ENCODE measurements at regions not wholly inside any gene's neighbourhood (a gene's known extent, or its start where the extent isn't known, plus 50 kb on each side); places are given as distances from the start of the nearest gene placed in this dataset.

DNA sequence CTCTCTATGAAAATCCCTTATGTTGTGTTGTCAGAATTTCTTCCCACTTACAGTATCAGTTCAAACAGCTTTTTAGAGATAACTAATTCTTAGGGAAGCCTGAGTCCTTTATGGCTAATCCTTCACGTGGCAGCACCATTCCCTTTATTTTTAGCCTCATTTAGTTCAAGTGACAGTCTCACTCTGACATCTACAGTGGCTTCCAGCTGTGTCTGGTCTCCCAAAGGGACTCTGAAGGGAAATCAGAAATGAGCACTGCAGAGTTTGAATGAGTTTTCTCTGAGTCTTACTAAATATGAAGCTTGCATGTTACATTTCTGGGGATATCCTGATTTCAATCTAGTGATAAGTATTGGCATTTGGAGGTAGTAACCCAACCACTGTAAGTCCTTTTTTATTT lies 1104.1 kb downstream of the CDH11 start:
- intact Hi-C loops (cut with DNase I) = no loop called here
- no peak for DNase-seq

DNA sequence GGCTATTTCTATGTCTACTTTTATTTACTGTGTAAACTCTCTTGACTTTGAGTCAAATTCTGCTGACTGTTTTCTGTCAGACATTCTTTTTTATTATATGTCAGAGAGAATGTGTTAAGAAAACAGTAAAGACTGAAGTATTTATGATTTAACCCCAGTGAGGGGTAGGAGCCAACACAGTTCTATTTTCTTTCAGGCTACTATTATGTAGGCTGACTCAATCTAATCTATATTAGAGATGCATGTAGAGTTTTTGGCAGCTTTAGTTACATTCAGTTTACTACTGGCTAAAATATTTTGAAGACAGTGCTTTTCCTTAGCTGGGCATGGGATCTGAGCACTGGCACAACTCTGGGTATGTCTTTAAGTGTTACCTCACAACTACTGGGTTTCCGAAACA lies 1108.0 kb downstream of the CDH11 start:
- DNase-seq = no peak
- intact Hi-C loops (cut with DNase I) = no loop called here

DNA sequence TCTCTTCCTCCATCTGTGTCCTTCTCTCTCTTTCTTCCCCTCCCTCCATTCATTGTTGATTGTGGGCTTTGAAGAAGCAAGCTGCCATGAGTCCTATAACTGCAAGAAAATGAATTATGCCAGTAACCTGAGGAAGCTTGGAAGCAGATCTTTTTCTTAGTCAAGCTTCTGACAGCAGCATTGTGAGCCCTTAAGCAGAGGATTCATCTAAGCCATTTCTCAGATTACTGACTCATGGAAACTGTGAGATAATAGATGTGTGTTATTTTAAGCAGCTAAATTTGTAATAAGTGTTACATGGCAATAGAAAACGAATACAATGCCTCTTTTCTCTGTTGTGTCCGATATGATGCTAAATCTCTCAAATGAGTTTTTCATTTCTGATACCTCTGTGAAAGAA lies 1109.7 kb downstream of the CDH11 start:
- DNase-seq = no peak

DNA sequence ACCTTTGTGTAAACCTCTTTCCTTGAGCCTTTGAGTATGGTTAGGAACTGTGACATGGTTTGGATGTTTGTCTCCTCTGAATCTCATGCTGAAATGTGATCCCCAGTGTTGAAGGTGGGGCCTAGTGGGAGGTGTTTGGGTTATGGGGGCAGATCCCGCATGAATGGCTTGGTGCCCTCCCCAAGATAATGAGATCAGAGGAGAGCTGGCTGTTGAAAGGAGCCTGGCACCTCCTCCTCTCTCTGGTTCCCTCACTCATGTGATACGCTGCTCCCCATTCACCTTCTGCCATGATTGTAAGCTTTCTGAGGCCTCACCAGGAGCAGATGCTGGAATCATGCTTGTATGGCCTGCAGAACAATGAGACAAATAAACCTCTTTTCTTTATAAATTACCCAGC lies 1110.2 kb downstream of the CDH11 start:
- intact Hi-C loops (cut with DNase I) = no loop called here
- DNase-seq = no peak

More for the DNA sequence above, 1109.7 kb downstream of the CDH11 start:
- intact Hi-C loops (cut with DNase I) = no loop called here

DNA sequence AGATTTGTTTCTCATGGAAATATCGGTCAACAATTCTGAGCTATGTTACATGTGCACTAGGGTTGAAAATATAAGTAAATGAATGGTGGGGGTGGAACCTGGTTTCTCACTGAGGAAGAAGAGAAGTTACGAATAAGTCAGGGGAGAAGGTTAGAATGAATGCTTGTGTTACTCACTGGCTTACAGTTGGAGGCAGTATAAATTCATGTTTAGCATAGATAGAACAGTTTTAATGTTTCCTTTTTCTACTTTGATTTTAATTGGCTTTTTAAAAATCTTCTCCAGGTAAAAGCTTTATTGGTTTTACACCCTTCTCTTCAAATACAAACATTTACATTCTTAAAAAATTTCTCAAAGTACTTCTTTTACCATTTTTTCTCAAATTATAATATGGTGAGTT lies 1113.7 kb downstream of the CDH11 start:
- intact Hi-C loops (cut with DNase I) = no loop called here
- DNase-seq = no peak

DNA sequence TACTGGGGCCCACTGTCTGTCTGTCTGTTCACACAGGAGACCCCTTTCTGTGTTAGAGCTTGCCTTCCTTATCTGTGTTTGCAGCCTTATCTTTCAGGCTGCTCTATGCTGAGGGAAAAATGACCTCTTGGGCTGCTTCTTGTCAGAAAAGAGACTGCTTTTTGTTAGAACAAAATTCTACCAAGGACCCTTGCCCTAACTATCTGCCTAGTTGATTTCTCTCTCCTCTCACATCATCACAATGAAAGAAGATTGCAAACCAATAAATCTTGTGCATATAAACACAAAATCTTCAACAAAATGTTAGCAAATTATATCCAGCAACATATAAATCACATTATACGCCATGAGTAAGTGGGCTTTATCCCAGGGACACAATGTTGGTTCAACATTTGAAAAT lies 1117.7 kb downstream of the CDH11 start:
- intact Hi-C loops (cut with DNase I) = no loop called here
- no peak for DNase-seq

DNA sequence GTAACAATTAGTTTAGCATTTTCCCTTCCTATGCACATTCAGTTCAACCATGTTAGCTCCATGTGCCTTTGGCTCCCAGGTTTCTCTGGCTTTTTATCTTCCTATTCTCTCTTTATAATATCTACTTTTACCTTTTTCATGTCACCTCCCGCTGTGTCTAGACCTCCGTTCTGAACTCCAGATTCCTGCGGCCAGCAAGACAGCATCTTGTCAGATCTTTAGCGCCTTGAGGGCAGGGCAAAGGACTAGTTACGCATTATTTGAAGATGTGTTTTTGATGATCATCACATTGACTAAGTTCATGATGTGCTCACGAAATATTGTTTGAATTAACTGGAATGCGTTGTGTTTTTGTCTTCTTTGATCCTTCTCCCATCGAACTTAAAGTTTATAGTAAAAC lies 1126.8 kb downstream of the CDH11 start:
- DNase-seq = no peak
- intact Hi-C loops (cut with DNase I) = no loop called here

DNA sequence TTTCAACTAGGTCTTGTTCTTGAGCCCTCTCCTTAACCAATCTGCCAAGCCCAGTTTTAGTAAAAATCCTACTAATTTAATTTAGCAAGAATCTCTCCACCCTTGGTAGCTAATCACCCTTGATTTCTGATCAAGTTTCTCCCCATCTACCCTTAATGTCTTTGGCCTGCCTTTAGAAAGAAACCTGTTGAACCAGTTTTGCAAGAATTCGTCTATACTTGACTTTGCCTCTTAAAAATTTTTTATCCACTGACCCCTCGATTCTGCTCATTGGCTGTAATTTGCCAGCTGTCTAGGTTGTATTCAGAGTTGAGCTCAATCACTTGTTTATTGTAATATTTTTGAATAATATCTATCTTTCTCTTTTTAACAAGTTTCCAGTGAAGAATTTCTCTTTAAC lies 1138.5 kb downstream of the CDH11 start:
- intact Hi-C loops (cut with DNase I) = no loop called here
- DNase-seq = no peak

DNA sequence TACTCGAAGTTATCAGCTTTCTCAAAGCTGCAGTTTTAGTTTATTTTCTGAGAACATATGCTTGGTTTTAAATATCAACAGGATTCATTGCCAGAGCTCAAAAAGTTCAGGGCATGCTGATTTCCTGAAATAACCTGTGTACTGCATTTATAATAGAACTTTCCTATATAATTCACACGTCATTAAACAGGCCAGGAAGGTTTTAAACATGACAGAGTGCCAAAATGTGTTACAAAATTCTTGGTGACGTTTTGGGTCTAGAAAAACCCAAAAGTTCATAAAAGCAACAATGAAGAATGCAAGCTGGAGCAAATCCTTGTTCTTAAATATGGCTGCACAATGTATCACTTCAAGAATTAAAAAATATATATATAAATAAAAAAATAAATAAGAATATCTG lies 1139.1 kb downstream of the CDH11 start:
- no peak for DNase-seq
- intact Hi-C loops (cut with DNase I) = no loop called here

DNA sequence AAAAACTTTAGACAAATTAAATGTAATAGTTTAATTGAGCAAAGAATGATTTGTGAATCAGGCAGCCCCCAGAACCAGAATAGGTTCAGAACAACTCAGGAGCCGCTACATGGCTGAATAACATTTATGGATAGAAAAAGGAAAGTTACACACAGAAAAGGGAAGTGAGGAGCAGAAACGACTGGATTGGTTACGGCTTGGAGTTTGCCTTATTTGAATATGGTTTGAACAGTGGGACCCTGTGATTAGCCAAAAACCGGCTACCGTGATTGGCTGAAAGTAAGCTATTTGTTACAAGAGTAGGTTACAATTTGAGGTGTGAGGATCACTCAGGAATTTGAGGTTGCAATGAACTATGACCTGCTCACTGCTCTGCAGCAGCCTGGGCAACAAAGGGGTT lies 1139.8 kb downstream of the CDH11 start:
- intact Hi-C loops (cut with DNase I) = no loop called here
- DNase-seq = no peak

DNA sequence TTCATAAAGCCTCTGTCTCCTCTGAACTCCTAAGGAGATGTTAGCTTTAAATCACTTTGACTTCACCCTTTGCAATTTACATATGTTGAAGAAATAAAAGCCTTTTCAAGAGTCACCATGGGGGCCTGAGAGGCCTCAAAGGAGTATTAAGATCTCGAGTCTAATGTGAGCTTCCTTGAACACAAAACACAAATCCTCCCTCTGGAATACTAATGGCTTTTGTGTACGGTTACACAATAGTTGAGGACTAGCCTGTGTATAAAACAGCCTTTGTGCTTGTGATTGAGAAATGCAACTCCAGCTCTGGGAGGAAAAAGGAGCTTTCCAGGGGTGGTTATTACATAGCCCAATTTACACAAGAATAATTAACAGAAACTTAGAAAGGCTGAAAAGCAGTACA lies 1140.2 kb downstream of the CDH11 start:
- no peak for DNase-seq

DNA sequence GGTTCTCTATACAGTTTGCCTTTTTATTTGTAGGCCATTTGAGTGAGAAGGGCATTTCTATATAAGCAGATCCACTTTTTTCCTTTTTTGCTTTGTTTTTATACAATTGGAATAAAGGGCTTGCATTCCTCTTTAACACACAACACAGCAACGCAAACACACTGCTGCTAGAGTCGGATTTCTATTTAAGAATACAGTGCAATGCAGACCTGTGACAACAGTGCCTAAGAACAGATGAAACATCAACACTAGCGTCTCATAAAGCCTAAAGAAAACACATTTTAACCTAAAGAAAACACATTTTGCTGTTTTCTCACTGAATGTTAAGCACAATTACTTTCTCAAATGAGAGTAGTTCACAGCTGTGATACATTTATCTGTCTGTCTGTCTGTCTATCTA lies 1141.1 kb downstream of the CDH11 start:
- no peak for DNase-seq
- intact Hi-C loops (cut with DNase I) = no loop called here

More for the DNA sequence above, 1140.2 kb downstream of the CDH11 start:
- intact Hi-C loops (cut with DNase I) = no loop called here

DNA sequence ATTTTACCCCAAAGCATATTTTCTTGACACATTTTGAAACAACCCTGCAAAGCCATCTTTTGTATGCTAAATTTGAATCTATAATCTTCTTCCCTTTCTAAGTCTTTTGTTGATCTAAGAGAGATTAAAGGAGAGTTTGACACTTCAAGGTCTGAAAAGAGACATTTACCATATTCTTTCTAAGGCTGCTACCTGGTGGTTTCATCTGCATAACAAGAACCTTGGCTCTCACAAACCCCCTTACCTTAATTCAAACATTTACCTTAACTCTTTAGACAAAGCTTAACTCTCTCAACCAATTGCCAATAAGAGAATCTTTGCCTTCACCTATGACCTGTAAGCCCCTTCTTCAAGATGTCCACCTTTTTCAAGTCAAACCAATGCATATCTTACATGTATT lies 1143.6 kb downstream of the CDH11 start:
- intact Hi-C loops (cut with DNase I) = loop anchor here (10.0 kb wide), 1 partner anchor 57 kb away; no protein-coding TSS in a partner anchor
- DNase-seq = no peak

DNA sequence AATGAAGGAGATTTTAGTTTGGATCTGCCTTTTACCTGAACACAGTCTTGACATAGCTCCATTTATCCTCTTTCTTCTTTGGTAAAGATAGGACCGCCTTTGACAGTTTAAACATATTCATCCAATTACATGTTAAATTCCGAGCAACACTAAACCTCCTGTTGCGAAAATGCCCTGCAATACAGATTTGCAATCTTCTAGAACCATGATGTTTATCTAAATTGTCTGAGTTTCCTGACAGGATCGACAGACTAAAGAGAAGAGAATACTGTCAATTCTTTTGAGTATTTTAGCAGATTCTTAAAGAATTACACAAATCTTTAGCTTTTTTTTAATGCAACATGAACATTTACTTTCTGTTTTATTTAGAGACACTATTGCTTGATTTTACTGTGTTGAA lies 1145.5 kb downstream of the CDH11 start:
- intact Hi-C loops (cut with DNase I) = loop anchor here (10.0 kb wide), 1 partner anchor 58 kb away; no protein-coding TSS in a partner anchor

DNA sequence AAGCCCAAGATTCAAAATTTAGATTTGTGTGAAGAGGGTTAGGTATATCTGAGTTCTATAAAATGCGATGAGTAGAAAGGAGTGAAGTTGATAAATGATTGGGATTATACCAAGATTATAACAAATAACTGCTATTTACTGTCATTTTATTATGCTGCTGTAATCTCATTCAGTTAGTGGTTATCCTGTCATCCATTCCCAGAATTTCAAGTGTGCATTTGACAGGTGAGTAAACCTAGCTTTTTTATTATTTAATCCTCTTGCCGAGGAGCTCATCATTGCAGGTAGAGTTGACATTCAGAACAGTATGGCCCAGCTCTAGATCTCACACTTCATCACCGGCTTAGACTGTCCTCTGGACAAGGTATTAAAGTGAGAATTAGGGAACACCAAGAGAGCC lies 1146.2 kb downstream of the CDH11 start:
- DNase-seq = no peak
- intact Hi-C loops (cut with DNase I) = loop anchor here (10.0 kb wide), 1 partner anchor 59 kb away; no protein-coding TSS in a partner anchor

More for the DNA sequence above, 1145.5 kb downstream of the CDH11 start:
- no peak for DNase-seq

DNA sequence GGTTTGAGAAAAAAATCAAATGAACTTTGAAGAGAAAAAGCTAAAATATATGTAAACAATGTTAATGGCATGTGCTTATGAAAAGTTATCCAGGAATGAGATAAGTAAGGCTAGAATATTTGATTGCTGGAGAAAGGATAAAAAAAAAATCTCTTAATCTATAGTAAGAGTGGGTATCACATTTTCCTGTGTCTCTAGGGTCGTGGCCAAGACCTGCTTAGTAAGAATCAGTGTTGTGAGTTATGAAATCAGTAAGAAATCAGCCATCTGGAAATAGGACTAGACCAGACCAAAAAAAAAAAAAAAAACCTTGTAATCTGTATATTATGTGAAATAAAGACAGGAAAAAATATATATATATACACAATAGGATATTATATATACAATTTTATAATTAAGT lies 1153.9 kb downstream of the CDH11 start:
- intact Hi-C loops (cut with DNase I) = no loop called here
- DNase-seq = no peak

DNA sequence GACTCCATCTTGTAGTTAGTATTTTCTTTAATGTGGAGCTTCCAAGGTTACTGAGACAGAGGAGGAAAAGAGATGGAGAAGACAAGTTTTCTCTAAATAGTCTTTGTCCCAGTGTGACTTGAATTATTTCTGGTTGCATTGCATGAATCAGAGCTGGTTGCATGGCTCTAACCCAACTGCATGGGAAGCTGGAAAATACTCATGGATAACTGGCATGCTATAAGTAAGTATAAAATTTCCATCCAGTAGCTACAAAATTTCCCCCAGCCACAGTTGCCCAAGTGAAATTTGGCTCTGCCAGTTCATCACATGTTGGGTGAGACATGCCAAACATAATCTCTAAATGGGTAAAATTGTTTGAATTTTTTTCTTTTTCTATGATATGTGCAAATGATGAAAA lies 1161.5 kb downstream of the CDH11 start:
- DNase-seq = peak in 1 of 10 donors; percentile 30

DNA sequence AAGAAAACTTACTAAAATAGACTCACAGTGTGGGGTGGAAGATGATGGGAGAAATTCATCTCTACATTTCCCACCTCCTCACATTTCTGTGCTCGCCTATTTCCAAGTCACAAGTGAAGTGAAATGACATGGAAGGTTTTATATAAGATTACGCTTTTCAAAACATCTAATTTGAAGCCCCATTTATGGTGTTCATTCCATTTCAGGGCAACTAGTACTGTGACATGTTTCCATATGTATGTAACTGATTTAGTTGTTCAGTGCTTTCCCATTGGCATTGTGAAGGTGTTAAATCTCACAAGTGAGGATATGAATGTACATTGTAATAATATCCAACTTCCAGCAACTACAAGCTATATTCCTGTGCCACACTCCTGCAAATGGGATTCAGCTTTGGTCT lies 1174.8 kb downstream of the CDH11 start:
- intact Hi-C loops (cut with DNase I) = no loop called here
- no peak for DNase-seq

More for the DNA sequence above, 1161.5 kb downstream of the CDH11 start:
- intact Hi-C loops (cut with DNase I) = no loop called here

DNA sequence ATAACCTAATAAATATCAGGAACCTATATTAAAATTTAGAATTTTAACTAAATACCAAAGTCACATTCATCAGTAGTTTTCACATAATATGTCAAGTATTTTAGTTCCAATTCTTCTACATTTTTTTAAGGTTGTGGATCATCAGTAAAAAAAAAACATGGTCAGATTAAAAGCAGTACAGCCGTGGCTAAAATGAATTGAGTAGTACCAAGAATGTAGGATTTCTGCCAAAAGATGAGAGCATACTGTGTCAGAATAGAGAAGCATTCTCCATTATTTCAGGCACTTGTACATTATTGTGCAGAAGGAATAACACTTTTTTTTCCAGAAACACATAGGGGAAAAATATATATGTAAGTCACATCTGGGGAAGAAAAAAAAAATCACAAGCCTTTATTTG lies 1176.1 kb downstream of the CDH11 start:
- intact Hi-C loops (cut with DNase I) = no loop called here
- no peak for DNase-seq

DNA sequence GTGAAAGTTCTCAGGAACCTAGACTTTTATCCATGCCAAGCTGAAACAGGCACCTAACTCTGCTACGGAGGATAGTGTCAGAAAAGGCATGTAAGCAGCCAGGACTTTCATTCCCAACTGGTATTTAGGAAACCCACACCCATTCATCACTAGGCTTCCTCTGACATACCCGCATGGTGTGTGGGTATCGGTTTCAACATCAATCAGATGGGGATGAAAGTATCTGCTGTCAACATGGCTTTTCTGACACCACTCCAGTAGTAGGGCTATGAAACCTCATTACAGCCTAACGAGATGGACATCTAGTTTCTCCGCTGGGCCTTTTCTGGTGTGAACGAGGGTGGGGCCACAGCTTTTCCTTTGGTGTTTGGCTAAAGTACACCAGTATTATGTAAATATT lies 1178.3 kb downstream of the CDH11 start:
- no peak for DNase-seq

DNA sequence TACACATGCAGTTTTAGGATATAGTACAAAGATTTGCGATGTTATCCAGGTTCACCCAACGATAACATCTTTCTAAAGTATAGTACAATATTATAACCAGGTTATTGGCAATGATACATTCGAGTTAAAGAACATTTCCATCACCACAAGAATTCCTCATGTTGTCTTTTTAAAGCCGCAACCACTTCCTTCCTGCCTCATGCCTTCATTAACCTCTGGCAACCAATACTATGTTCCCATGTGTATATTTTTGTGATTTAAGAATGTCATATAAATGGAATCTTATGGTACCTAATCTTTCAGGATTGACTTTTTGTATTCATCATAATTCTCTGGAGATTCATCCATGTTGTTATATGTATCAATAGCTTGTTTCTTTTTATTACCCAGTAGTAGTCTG lies 1183.2 kb downstream of the CDH11 start:
- intact Hi-C loops (cut with DNase I) = no loop called here
- no peak for DNase-seq

More for the DNA sequence above, 1178.3 kb downstream of the CDH11 start:
- intact Hi-C loops (cut with DNase I) = no loop called here

DNA sequence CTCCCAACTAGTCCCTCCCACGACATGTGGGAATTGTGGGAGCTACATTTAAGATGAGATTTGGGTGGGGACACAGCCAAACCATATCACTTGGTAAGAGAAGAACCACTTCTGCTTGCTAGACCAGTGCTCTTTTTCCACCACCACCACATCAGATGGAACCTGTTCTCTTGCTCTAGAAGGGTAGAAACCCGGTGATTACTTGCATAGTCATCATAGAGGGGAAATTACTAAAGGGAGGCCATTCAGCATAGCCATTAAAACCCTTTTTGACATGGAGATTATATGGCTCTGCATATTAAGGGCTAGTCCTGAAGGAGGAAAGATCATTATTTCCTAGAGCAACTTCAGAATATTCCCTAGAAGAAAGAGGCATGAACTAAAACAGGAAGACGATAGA lies 1188.0 kb downstream of the CDH11 start:
- intact Hi-C loops (cut with DNase I) = no loop called here
- DNase-seq = no peak

DNA sequence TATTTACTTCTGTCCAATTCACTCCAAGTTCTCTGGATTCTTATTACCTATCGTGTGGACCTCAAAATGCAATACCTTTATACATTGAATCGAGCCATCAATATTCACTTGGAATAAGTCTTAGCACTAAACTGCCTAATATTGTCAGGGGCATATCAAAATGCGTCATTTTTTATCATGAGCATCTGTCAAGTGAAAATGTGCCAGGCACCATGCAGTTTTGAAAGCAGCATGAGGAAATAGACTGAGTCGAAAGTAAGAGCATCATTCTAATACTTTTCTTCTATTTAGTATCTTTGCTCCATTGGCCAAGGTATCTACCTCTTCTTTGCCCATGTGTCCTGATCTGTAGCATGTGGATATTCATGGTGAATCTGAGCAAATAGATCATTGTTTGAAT lies 1193.4 kb downstream of the CDH11 start:
- intact Hi-C loops (cut with DNase I) = no loop called here
- no peak for DNase-seq

Measured in posterior cingulate gyrus (tissue), 11 donors.